ENCODE measurements at regions not wholly inside any gene's neighbourhood (a gene's known extent, or its start where the extent isn't known, plus 50 kb on each side); places are given as distances from the start of the nearest gene placed in this dataset.

DNA sequence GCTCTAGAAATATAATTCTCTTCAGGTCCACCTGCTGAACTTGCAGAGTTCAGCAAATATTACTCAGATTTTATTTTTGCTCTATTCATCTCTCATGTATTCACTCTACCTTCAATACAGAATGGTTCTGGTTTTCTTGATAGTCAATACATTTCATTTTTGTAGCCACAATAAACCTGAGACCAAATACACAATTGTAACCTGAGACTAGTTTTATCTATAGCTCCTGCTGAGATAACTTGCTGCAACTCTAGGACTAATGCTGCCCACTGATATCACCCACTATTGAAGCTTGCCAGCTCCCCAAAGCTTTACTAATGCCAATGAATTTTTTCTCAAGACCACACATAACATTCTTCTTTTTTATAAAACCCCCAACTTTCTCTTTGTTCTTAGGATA is 229.3 kb downstream of the NSUN3 start:
- Histone ChIP-seq H3K4me3 (ENCODE audit: insufficient read depth, low read length, poor library complexity, severe bottlenecking) (no peak overlapping the region), H2AFZ (ENCODE audit: low read depth, low read length, severe bottlenecking) (no peak overlapping the region), H3K9me2 (replicated peaks; ENCODE audit: insufficient read depth, low read length) (peaks cover 3% of the 10 kb centered on the region; the same call in 1 of the 2 replicates), H4K20me1 (ENCODE audit: low read depth, low read length) (no peaks in the 10 kb centered on the region), H3K36me3 (ENCODE audit: low read length) (no peaks in the 10 kb centered on the region), H3K9ac (ENCODE audit: low read length) (no peak overlapping the region), H3K27ac (ENCODE audit: low read depth, low read length) (no peak overlapping the region), H3K9me3 (ENCODE audit: insufficient read depth, low read length) (peaks cover 3% of the 10 kb centered on the region; the same call in 1 of the 2 replicates), H3K79me2 (ENCODE audit: insufficient read depth, low read length) (no peaks in the 10 kb centered on the region), H3K4me2 (ENCODE audit: low read depth, low read length, poor library complexity, severe bottlenecking) (no peak overlapping the region), H3K27me3 (ENCODE audit: low read length) (no peaks in the 10 kb centered on the region), H3F3A (ENCODE audit: insufficient read depth) (no peaks in the 10 kb centered on the region)
- no peak for TF ChIP-seq EZH2phosphoT487 (conservative IDR thresholded peaks at IDR 0.05; ENCODE audit: low read length)

DNA sequence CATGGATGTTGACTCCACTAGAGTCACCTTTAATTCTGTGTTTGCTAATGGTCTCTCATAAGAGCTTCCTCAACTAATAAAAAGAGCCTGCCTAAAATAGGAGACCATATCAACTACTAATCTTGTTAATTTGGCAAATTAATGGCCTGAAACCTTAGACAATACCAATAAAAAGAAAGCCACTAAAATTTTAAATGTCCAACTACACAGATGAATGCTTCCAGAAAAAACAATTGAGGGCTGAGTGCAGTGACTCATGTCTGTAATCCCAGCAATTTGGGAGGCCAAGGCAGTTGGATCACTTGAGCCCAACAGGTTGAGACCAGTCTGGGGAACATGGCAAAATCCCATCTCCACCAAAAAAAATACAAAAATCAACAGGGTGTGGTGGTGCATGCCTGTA is 230.9 kb downstream of the NSUN3 start:
- H3K9ac ChIP-seq (ENCODE audit: low read length): no peak overlapping the region

DNA sequence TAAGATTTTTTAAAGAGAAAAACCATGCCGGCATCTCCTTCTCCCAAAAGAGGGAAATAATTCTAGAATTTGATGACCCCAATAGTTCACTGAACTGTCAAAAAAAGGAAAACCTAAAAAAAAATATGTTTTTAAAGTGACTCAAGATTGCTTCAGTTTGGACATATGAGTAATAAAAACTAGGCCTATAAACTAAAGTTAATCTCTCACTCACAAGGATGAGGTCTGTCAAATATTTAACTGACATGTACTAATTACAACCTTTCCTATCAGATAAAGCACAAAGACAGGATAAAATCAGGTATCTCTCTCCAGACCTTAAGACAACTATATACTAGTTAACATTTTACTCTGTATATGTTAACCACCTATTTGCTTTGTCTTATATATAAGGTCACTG is 231.9 kb downstream of the NSUN3 start:
- no peak overlapping the region for H3K9ac ChIP-seq (ENCODE audit: low read length)
- H3K27ac ChIP-seq (ENCODE audit: low read depth, low read length): no peak overlapping the region
- H3K4me2 ChIP-seq (ENCODE audit: low read depth, low read length, poor library complexity, severe bottlenecking): no peak overlapping the region
- no peaks in the 10 kb centered on the region for H3K79me2 ChIP-seq (ENCODE audit: insufficient read depth, low read length)
- no peak overlapping the region for H2AFZ ChIP-seq (ENCODE audit: low read depth, low read length, severe bottlenecking)
- no peaks in the 10 kb centered on the region for H4K20me1 ChIP-seq (ENCODE audit: low read depth, low read length)
- peaks cover 3% of the 10 kb centered on the region; the same call in 1 of the 2 replicates for H3K9me2 ChIP-seq (replicated peaks; ENCODE audit: insufficient read depth, low read length)
- H3K27me3 ChIP-seq (ENCODE audit: low read length): no peaks in the 10 kb centered on the region
- H3K4me3 ChIP-seq (ENCODE audit: insufficient read depth, low read length, poor library complexity, severe bottlenecking): no peak overlapping the region
- no peaks in the 10 kb centered on the region for H3F3A ChIP-seq (ENCODE audit: insufficient read depth)
- no peaks in the 10 kb centered on the region for H3K36me3 ChIP-seq (ENCODE audit: low read length)
- H3K9me3 ChIP-seq (ENCODE audit: insufficient read depth, low read length): peaks cover 3% of the 10 kb centered on the region; the same call in 1 of the 2 replicates
- TF ChIP-seq, protein P1, sequence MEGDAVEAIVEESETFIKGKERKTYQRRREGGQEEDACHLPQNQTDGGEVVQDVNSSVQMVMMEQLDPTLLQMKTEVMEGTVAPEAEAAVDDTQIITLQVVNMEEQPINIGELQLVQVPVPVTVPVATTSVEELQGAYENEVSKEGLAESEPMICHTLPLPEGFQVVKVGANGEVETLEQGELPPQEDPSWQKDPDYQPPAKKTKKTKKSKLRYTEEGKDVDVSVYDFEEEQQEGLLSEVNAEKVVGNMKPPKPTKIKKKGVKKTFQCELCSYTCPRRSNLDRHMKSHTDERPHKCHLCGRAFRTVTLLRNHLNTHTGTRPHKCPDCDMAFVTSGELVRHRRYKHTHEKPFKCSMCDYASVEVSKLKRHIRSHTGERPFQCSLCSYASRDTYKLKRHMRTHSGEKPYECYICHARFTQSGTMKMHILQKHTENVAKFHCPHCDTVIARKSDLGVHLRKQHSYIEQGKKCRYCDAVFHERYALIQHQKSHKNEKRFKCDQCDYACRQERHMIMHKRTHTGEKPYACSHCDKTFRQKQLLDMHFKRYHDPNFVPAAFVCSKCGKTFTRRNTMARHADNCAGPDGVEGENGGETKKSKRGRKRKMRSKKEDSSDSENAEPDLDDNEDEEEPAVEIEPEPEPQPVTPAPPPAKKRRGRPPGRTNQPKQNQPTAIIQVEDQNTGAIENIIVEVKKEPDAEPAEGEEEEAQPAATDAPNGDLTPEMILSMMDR (IDR thresholded peaks at IDR 0.05; ENCODE audit: insufficient read depth, low read length, poor library complexity, severe bottlenecking): no peak

More for the DNA sequence above, 230.9 kb downstream of the NSUN3 start:
- H4K20me1 ChIP-seq (ENCODE audit: low read depth, low read length): no peaks in the 10 kb centered on the region
- no peak overlapping the region for H2AFZ ChIP-seq (ENCODE audit: low read depth, low read length, severe bottlenecking)
- TF ChIP-seq EZH2phosphoT487 (conservative IDR thresholded peaks at IDR 0.05; ENCODE audit: low read length): no peak
- TF ChIP-seq, protein P1 (IDR thresholded peaks at IDR 0.05; ENCODE audit: insufficient read depth, low read length, poor library complexity, severe bottlenecking): no peak
- no peaks in the 10 kb centered on the region for H3K36me3 ChIP-seq (ENCODE audit: low read length)
- H3K4me2 ChIP-seq (ENCODE audit: low read depth, low read length, poor library complexity, severe bottlenecking): no peak overlapping the region
- no peaks in the 10 kb centered on the region for H3K27me3 ChIP-seq (ENCODE audit: low read length)
- no peaks in the 10 kb centered on the region for H3F3A ChIP-seq (ENCODE audit: insufficient read depth)
- no peak overlapping the region for H3K27ac ChIP-seq (ENCODE audit: low read depth, low read length)
- no peaks in the 10 kb centered on the region for H3K79me2 ChIP-seq (ENCODE audit: insufficient read depth, low read length)
- peaks cover 3% of the 10 kb centered on the region; the same call in 1 of the 2 replicates for H3K9me2 ChIP-seq (replicated peaks; ENCODE audit: insufficient read depth, low read length)
- H3K9me3 ChIP-seq (ENCODE audit: insufficient read depth, low read length): peaks cover 3% of the 10 kb centered on the region; the same call in 1 of the 2 replicates
- no peak overlapping the region for H3K4me3 ChIP-seq (ENCODE audit: insufficient read depth, low read length, poor library complexity, severe bottlenecking)

DNA sequence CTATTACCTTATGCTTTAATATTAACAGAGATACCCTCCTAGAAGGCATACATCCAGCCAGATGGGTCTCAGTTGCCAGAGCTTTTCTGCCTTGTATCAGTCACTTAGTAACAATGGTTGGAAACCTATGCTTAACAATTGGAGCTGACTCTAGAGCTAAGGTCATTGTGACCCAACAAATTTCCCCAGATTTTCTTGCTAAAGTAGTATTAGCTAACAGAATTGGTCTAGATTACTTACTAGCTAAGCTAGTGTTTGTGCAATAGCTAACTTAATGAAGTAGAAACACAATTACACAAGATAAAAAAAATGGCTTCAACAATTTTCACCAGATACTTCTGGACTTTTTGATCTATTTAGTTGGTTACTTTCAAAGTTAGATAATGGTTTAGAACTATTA is 236.9 kb downstream of the NSUN3 start:
- Histone ChIP-seq H3K27me3 (ENCODE audit: low read length) (no peaks in the 10 kb centered on the region), H3K9me2 (replicated peaks; ENCODE audit: insufficient read depth, low read length) (peaks cover 3% of the 10 kb centered on the region; the same call in 1 of the 2 replicates), H3K36me3 (ENCODE audit: low read length) (no peaks in the 10 kb centered on the region), H3K9me3 (ENCODE audit: insufficient read depth, low read length) (no peaks in the 10 kb centered on the region), H2AFZ (ENCODE audit: low read depth, low read length, severe bottlenecking) (no peak overlapping the region), H3K4me3 (ENCODE audit: insufficient read depth, low read length, poor library complexity, severe bottlenecking) (no peak overlapping the region), H3K79me2 (ENCODE audit: insufficient read depth, low read length) (no peaks in the 10 kb centered on the region), H3K27ac (ENCODE audit: low read depth, low read length) (no peak overlapping the region), H4K20me1 (ENCODE audit: low read depth, low read length) (no peaks in the 10 kb centered on the region), H3K9ac (ENCODE audit: low read length) (no peak overlapping the region), H3F3A (ENCODE audit: insufficient read depth) (no peaks in the 10 kb centered on the region), H3K4me2 (ENCODE audit: low read depth, low read length, poor library complexity, severe bottlenecking) (no peak overlapping the region)
- no peak for TF ChIP-seq EZH2phosphoT487 (conservative IDR thresholded peaks at IDR 0.05; ENCODE audit: low read length)
- TF ChIP-seq, protein P1 (IDR thresholded peaks at IDR 0.05; ENCODE audit: insufficient read depth, low read length, poor library complexity, severe bottlenecking): no peak
